Breast epithelium (tissue), 4 donors: ENCODE measurements at regions not wholly inside any gene's neighbourhood (a gene's known extent, or its start where the extent isn't known, plus 50 kb on each side); places are given as distances from the start of the nearest gene placed in this dataset.

ENCODE experiments used
- DNase-seq, 2 donors: peaks; one replicate each; pipeline ENCODE4 v3.0.0-alpha.2; 2019; ENCODE audit warnings: low spot score in 2 of 2
- H3K27ac ChIP-seq, 2 donors: fragments of 200-600 bp; sonication (generic) in 1 of 2; one replicate each; pipeline ENCODE4 v1.5.1; 2016 to 2019; ENCODE audit warnings: mild to moderate bottlenecking in 1 of 2
- H3K27me3 ChIP-seq, 2 donors: fragments of 200-600 bp; sonication (generic) in 1 of 2; one replicate each; pipeline versions ENCODE4 v1.5.1 to v1.6.0; 2017 to 2019; ENCODE audit warnings: control low read depth in 1 of 2, mild to moderate bottlenecking in 1 of 2
- H3K36me3 ChIP-seq: fragments of 200-600 bp; one replicate; pipeline ENCODE4 v1.5.1; 2019
- H3K4me1 ChIP-seq, 2 donors: fragments of 200-600 bp; sonication (generic); one replicate each; pipeline ENCODE4 v1.5.1; 2016 to 2019; ENCODE audit warnings: control low read depth in 1 of 2
- H3K4me3 ChIP-seq, 3 donors: fragments of 200-600 bp; sonication (generic); 1 replicate in 2 of 3; 2 replicates in 1 of 3; pipeline ENCODE4 v1.5.1; 2016 to 2019; ENCODE audit warnings: mild to moderate bottlenecking in 3 of 3, moderate library complexity in 2 of 3
- H3K9me3 ChIP-seq, 2 donors: fragments of 200-600 bp; sonication (generic) in 1 of 2; one replicate each; pipeline ENCODE4 v1.5.1; 2016 to 2019; ENCODE audit warnings: control low read depth in 1 of 2
- CTCF ChIP-seq, 3 donors: fragments of 450-650 bp; IDR thresholded peaks; one replicate each; pipeline ENCODE4 v1.5.1; 2016 to 2017; ENCODE audit warnings: antibody characterized with exemption in 3 of 3, mild to moderate bottlenecking in 3 of 3, moderate library complexity in 3 of 3
- POLR2A ChIP-seq: fragments of 450-650 bp; IDR thresholded peaks from one replicate; pipeline ENCODE4 v1.6.1; 2016; ENCODE audit warnings: antibody characterized with exemption, mild to moderate bottlenecking, moderate library complexity
- POLR2AphosphoS5 ChIP-seq, 3 donors: sonication (generic); formaldehyde crosslinking; IDR thresholded peaks; one replicate each; pipeline ENCODE4 v1.6.1; 2017; ENCODE audit warnings: antibody characterized with exemption in 3 of 3
- intact Hi-C: fragments of 100-400 bp; cut with DNase I; formaldehyde crosslinking; loops from one replicate; pipeline ENCODE4 v1.15.1; 2023; ENCODE audit warnings: low total_unique reads

DNA sequence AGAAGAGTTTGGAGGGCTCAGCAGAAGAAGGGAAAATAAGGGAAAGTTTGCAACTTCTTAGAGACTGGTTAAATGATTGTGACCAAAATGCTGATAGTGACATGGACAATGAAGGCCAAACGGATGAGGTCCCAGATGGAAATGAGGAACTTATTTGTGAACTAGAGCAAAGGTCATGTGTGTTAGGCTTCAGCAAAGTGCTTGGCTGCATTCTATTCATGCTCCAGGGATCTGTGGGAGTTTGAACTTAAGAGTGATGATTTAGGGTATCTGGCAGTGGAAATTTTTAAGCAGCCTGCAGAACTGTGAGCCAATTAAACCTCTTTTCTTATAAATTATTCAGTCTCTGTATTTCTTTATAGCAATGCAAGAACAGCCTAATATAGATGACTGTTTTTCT is 88.9 kb upstream of the ARHGAP5 start:
- peaks cover 0 to 6% of the 10 kb centered on the region in 2 donors for H3K4me1 ChIP-seq
- H3K27ac ChIP-seq, result no peak overlapping the region
- H3K27me3 ChIP-seq, result no peaks in the 10 kb centered on the region
- DNase-seq, result no peak
- H3K9me3 ChIP-seq, result peaks cover 0 to 1% of the 10 kb centered on the region in 2 donors
- no peaks in the 10 kb centered on the region for H3K36me3 ChIP-seq
- H3K4me3 ChIP-seq, result no peak overlapping the region
- intact Hi-C loops, result no loop called here
- TF ChIP-seq POLR2A (no peak), CTCF (IDR thresholded peaks at IDR 0.05) (no peak), POLR2AphosphoS5 (IDR thresholded peaks at IDR 0.05) (no peak)

GRCh38 chr14:31990183-31990857 is 86.8 kb upstream of the ARHGAP5 start:
- TF ChIP-seq POLR2AphosphoS5 (IDR thresholded peaks at IDR 0.05) (no peak), CTCF (IDR thresholded peaks at IDR 0.05) (no peak), POLR2A (no peak)
- no peak overlapping the region for H3K4me3 ChIP-seq
- no peaks in the 10 kb centered on the region for H3K9me3 ChIP-seq
- no peaks in the 10 kb centered on the region for H3K36me3 ChIP-seq
- peaks cover 0 to 6% of the 10 kb centered on the region in 2 donors for H3K4me1 ChIP-seq
- H3K27ac ChIP-seq, result peak overlapping the region; percentile 59 to 63
- intact Hi-C loops, result no loop called here
- no peak for DNase-seq
- H3K27me3 ChIP-seq, result no peaks in the 10 kb centered on the region

DNA sequence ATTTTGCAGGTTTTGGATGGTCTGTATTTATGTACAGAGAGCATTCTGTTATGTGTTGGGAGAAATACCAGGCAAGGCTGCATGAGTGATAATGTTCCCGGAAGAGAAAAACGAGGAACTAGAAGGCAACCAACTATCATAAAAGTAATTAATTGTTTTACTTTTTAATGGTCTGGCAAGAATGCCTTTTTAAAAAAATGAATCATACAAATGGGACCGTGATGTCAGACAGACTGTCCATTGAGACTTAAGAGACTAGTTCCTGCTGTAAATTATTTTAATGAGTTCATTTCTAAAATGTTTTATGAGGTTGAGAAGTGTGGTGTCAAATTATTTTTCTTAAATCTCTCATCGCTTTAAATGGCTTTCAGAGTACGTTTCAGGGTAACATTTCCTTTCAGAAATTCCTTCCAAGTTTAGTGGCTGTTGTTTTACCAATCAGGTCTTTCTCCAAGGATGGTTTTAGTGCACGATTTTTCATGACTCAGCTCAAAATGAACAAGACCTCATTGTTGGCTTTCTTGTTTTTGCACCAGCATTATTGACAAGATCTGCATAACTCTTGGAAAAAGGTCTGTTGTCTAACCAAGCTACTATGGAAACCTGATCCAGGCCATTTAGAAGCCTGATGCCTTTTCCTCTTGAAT is 86.1 kb upstream of the ARHGAP5 start:
- no peaks in the 10 kb centered on the region for H3K27me3 ChIP-seq
- H3K27ac ChIP-seq, result peak overlapping the region; percentile 59 to 63
- peaks cover 0 to 6% of the 10 kb centered on the region in 2 donors for H3K4me1 ChIP-seq
- H3K9me3 ChIP-seq, result no peaks in the 10 kb centered on the region
- TF ChIP-seq CTCF (IDR thresholded peaks at IDR 0.05), result no peak
- no peak for TF ChIP-seq POLR2AphosphoS5 (IDR thresholded peaks at IDR 0.05)
- TF ChIP-seq POLR2A, result no peak
- intact Hi-C loops, result no loop called here
- no peaks in the 10 kb centered on the region for H3K36me3 ChIP-seq
- no peak overlapping the region for H3K4me3 ChIP-seq
- no peak for DNase-seq

GRCh38 chr14:31992011-31992447 is 85.1 kb upstream of the ARHGAP5 start:
- intact Hi-C loops, result no loop called here
- Histone ChIP-seq H3K27ac (peak overlapping the region; percentile 59 to 63), H3K9me3 (no peaks in the 10 kb centered on the region), H3K27me3 (no peaks in the 10 kb centered on the region), H3K4me3 (no peak overlapping the region), H3K4me1 (peaks cover 0 to 6% of the 10 kb centered on the region in 2 donors), H3K36me3 (no peaks in the 10 kb centered on the region)
- DNase-seq, result no peak
- no peak for TF ChIP-seq CTCF (IDR thresholded peaks at IDR 0.05)
- TF ChIP-seq POLR2A, result no peak
- TF ChIP-seq POLR2AphosphoS5 (IDR thresholded peaks at IDR 0.05), result no peak

- peaks cover 0 to 6% of the 10 kb centered on the region in 2 donors for H3K4me1 ChIP-seq
- TF ChIP-seq POLR2A (no peak), POLR2AphosphoS5 (IDR thresholded peaks at IDR 0.05) (no peak), CTCF (IDR thresholded peaks at IDR 0.05) (no peak)
- DNase-seq, result no peak
- intact Hi-C loops, result no loop called here
- H3K4me3 ChIP-seq, result no peak overlapping the region
- H3K27me3 ChIP-seq, result no peaks in the 10 kb centered on the region
- no peaks in the 10 kb centered on the region for H3K9me3 ChIP-seq
- no peak overlapping the region for H3K27ac ChIP-seq
- H3K36me3 ChIP-seq, result no peaks in the 10 kb centered on the region
These were observed 83.6 kb upstream of the ARHGAP5 start for GRCh38 chr14:31993521-31993951.
